ENCODE measurements at regions not wholly inside any gene's neighbourhood (a gene's known extent, or its start where the extent isn't known, plus 50 kb on each side); places are given as distances from the start of the nearest gene placed in this dataset.

GRCh38 chr2:193349642-193350041, 1154.9 kb upstream of the TMEFF2 start:
- no peak for DNase-seq

DNA sequence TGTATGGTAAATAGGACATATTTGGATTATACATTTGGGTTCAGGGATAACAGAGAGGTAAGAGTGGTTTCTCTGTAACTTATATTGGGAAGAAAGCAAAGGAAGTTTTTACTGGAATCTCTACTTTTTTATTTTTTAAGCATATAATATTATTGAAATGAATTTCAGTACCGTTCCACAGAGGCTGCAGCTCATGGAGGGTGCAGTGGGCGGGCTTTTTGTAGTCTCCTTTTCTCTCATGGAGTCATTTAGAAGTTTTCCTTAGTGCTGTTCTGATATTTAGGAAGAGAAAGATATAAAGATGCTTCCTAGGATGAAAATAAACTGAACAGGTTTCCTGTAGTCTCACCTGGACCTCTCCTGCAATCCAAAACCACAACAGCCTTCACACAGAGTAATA, 1153.3 kb upstream of the TMEFF2 start:
- no peak for DNase-seq

DNA sequence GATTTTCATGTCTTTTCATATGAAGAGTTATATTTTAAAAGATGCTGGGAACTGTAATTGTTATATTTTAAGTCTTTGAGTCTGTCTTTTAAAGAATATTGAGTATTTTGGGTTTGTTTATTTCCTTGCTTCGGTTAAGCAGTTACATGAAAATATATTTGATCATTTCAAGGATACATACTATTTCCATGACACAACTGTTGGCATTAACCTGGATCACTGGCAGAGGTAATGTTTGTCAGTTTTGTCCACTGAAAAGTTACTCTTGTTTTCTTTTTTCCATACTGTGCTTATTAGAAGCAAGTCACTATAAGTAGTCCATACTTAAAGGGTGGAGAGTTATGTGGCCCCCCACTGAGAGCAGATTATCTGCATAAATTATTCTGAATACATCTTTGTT, 1142.0 kb upstream of the TMEFF2 start:
- DNase-seq, result no peak

DNA sequence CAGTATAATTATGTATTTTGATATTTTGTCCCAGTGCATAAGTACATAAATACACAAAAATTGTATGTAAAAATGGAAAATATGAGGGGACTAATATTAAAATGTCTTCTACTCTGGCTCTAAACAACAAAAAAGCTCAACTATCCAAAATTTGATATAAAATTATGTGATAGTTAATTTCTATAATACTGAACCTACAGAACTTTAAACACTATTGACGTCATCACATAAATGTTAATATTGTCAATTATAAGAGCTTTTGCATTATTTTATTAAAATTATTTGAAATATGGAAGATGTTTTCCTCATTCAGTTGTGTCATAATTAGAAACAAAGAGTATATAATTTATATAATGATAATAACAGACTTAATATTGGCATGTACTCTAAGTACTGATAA, 1139.7 kb upstream of the TMEFF2 start:
- DNase-seq, result no peak

DNA sequence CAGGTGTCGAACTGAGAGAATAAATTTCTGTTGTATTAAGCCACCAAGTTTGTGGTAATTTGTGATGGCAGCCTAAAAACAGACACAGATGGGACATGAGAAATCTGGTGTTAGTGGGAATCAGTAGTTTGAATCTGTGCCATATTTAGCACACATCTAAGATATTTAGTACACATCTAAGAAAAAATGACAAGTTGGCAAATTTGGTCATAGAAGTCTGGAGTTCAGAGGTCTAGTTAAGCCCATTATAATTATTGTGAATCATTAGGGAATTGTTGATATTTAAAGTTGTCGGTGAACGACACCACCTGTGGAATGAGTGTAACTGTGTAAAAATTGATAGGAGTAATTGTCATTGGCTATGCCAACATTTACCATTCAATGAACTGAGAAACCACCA, 1138.8 kb upstream of the TMEFF2 start:
- no peak for DNase-seq

- no peak for DNase-seq
These were observed 1138.2 kb upstream of the TMEFF2 start for GRCh38 chr2:193332941-193333340.

GRCh38 chr2:193331676-193332075, 1136.9 kb upstream of the TMEFF2 start:
- DNase-seq, result no peak

GRCh38 chr2:193326296-193326695, 1131.6 kb upstream of the TMEFF2 start:
- DNase-seq, result no peak

DNA sequence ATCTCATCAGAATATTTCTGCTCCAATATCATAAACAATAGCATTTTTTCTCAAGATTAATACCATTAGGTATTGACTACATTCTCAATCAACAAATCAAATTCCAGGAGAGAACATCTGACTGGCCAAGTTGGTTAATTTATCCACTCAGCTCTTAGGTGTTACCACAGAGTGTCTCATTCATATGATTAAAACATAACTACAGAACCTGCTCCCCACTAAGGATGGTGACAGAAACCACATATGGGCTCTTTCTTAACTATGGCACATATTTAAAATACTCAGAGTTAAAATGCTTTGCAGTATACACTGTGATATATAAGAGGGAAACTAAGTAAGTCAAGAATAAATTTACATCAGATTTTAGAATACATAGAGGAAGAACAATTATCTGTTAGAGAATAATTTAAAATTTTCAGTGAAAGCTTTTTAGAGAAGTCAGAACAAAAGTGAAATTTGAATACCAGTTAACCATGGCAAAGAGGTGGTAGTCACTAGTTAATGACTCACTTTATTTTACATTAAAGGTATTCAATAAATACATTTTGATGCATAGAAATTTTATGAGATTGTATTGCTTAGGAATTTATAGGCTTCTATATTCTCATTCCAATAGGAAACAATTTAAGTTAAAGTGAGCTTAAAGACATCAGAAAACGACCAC, 1120.8 kb upstream of the TMEFF2 start:
- no peak for DNase-seq

GRCh38 chr2:193303464-193303863, 1108.7 kb upstream of the TMEFF2 start:
- DNase-seq, result no peak

GRCh38 chr2:193294371-193294770, 1099.6 kb upstream of the TMEFF2 start:
- no peak for DNase-seq

- DNase-seq, result no peak
These were observed 1084.6 kb upstream of the TMEFF2 start for GRCh38 chr2:193279361-193279760.

- DNase-seq, result no peak
These were observed 1082.3 kb upstream of the TMEFF2 start for GRCh38 chr2:193276988-193277387.

GRCh38 chr2:193276560-193276959, 1081.8 kb upstream of the TMEFF2 start:
- no peak for DNase-seq

GRCh38 chr2:193276069-193276468, 1081.3 kb upstream of the TMEFF2 start:
- DNase-seq, result no peak

- DNase-seq, result no peak
These were observed 1077.3 kb upstream of the TMEFF2 start for GRCh38 chr2:193272011-193272410.

DNA sequence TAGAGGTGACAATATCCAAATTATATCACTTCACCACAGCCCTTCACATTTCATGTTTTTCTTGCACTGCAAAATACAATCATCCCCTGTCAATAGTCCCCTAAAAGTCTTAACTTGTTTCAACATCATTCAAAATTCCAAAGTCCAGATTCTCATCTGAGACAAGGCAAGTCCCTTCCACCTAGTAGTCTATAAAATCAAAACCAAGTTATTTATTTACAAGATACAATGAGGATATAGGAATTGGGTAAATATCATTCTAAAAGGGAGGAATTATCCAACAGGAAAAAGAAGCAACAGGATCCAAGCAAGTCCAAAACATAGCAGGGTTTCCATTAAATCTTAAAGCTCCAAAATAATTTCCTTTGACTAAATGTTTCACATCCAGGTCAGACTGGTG, 1076.1 kb upstream of the TMEFF2 start:
- DNase-seq, result no peak

DNA sequence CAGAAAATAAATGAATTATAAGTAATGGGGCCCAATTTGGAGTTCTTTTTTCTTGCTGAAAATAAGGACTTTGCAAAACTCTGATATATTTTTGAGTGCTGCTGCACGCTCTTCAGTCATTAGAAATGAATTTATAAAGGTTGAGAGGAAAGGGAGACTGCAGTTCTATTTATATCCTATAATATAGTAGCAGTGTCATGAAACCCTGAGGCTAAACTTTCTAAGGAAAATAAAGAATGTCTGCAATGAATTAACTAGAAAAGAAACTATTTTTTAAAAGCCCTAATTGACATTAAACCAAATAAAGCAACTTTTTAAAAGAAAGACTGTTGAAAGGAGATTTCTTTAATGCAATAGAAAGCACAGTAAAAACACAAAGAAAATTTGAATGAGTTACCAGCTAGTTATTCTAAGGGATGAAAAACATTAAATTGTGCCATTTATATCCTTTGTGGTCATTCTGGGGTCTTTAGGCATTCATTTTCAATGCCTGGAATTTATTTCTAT, 1072.8 kb upstream of the TMEFF2 start:
- no peak for DNase-seq

DNA sequence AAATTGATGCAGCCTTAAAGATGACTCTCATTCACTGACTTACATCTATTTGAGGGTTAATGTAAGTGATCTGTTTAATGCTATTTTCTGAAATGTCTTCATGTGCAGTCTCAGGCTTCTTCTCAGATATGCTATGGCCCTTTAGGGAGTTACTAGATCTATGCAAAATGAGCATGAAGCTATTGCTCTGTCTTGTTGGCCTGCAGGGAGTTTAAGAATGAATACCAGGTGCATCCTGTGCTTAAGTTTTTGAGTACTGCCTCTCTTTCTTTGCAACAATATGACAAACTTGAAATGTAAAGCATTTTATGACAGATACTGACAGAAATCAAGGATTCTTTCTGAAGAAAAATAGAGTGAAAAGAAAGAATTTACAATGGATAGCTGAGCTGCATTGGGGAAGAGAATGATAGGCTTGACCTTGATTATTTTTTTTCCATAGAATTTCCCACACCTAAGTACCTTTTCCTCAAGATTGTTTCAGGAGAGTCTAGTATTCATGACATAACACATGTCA, 1058.3 kb upstream of the TMEFF2 start:
- DNase-seq, result no peak

DNA sequence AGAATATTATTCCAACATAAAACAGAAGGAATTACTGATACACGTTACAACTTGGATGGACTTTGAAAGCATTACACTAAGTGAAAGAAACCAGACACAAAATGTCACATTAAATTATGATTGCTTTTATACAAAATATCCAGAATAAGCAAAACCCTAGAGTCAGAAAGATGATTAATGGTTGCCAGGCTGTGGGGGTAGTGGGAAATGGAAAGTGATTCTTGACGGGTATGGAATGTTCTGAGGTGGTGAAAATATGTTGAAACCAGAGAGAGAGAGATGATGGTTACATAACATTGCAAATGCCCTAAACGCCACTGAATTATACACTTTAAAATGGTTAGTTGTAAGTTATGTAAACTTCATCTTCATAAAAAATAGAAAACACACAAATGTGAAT, 1057.2 kb upstream of the TMEFF2 start:
- no peak for DNase-seq

DNA sequence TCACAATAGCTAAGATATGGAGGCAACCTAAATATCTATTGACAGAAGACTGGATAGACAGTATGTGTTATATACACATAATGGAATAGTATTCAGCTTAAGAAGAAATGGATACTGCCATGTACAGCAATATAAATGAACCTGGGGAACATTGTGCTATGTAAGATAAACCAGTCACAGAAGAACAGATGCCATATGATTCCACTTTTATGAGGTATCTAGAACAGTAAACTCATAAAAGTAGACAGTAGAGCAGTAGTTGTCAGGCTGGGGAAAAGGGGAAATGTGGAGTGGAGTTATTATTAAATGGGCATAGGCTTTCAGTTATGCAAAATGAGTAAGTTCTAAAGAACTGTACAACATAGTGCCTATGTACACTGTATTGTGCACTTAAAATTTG, 1055.7 kb upstream of the TMEFF2 start:
- DNase-seq, result no peak

- no peak for DNase-seq
These were observed 1046.0 kb upstream of the TMEFF2 start for GRCh38 chr2:193240752-193241151.

- DNase-seq, result no peak
These were observed 1036.9 kb upstream of the TMEFF2 start for GRCh38 chr2:193231634-193232033.

GRCh38 chr2:193228276-193228675, 1033.5 kb upstream of the TMEFF2 start:
- DNase-seq, result no peak

DNA sequence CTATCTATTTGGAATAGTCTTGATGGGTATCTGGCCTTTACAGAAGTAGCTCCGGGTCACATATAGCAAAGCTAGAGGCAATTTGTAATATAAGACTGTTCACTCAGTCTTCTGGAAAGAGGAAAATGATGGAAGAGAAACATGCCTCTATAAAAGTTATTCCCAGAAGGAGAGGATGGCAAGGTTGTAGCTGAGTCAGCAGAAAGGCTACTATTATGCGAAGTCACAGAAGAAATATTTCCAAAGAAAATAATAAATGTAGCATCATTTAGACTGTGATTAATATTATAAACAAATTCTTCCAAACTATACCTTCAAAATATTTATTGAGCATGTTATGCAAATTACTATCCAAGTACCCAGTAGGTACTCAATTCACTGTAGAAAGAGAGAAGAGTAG, 1027.7 kb upstream of the TMEFF2 start:
- DNase-seq, result no peak
